ENCODE measurements at regions not wholly inside any gene's neighbourhood (a gene's known extent, or its start where the extent isn't known, plus 50 kb on each side); places are given as distances from the start of the nearest gene placed in this dataset.

- BruUV-seq (replicated peaks), result no TSS peak
- H3K9me3 ChIP-seq (ENCODE audit: low read length), result no peaks in the 10 kb centered on the region
- no peaks in the 10 kb centered on the region for H3K36me3 ChIP-seq (ENCODE audit: insufficient read depth, low read length)
- ChIA-PET CTCF (ENCODE audit: unreplicated experiment) (no interaction called here), POLR2A (no interaction called here)
- no peak for DNase-seq (ENCODE audit: low spot score)
- no peak overlapping the region for H3K4me3 ChIP-seq (ENCODE audit: low read depth, low read length, poor library complexity, severe bottlenecking)
- H4K20me1 ChIP-seq (ENCODE audit: insufficient read depth, low read length), result no peaks in the 10 kb centered on the region
- TF ChIP-seq CTCF (conservative IDR thresholded peaks at IDR 0.05; ENCODE audit: low read length), result no peak
- TF ChIP-seq EZH2phosphoT487 (IDR thresholded peaks at IDR 0.05; ENCODE audit: borderline replicate concordance, low read depth, low read length), result no peak
- H2AFZ ChIP-seq (ENCODE audit: low read length), result no peak overlapping the region
- H3K4me1 ChIP-seq (ENCODE audit: insufficient read depth, low read length, poor library complexity, severe bottlenecking), result no peaks in the 10 kb centered on the region
- intact Hi-C loops (cut with micrococcal nuclease; ENCODE audit: unreplicated experiment), result no loop called here
- H3K9me2 ChIP-seq (ENCODE audit: insufficient read depth, low read length), result no peaks in the 10 kb centered on the region
- no peak overlapping the region for H3K4me2 ChIP-seq (ENCODE audit: low read length)
- no peaks in the 10 kb centered on the region for H3K79me2 ChIP-seq (ENCODE audit: insufficient read depth, low read depth, low read length)
- H3K27ac ChIP-seq (ENCODE audit: low read depth, low read length, poor library complexity, severe bottlenecking), result no peak overlapping the region
These were observed 173.1 kb downstream of the UXS1 start for GRCh38 chr2:106020821-106021661.

GRCh38 chr2:106020032-106020431 lies 174.1 kb downstream of the UXS1 start:
- DNase-seq (ENCODE audit: low spot score), result no peak
- no peak overlapping the region for H3K27ac ChIP-seq (ENCODE audit: low read depth, low read length, poor library complexity, severe bottlenecking)
- no peaks in the 10 kb centered on the region for H3K36me3 ChIP-seq (ENCODE audit: insufficient read depth, low read length)
- H2AFZ ChIP-seq (ENCODE audit: low read length), result no peak overlapping the region
- POLR2A ChIA-PET, result no interaction called here
- H3K4me2 ChIP-seq (ENCODE audit: low read length), result no peak overlapping the region
- no peaks in the 10 kb centered on the region for H4K20me1 ChIP-seq (ENCODE audit: insufficient read depth, low read length)
- H3K9me2 ChIP-seq (ENCODE audit: insufficient read depth, low read length), result no peaks in the 10 kb centered on the region
- no peaks in the 10 kb centered on the region for H3K9me3 ChIP-seq (ENCODE audit: low read length)
- no peak overlapping the region for H3K4me3 ChIP-seq (ENCODE audit: low read depth, low read length, poor library complexity, severe bottlenecking)
- CTCF ChIA-PET (ENCODE audit: unreplicated experiment), result no interaction called here
- BruUV-seq (replicated peaks), result no TSS peak
- intact Hi-C loops (cut with micrococcal nuclease; ENCODE audit: unreplicated experiment), result no loop called here
- H3K79me2 ChIP-seq (ENCODE audit: insufficient read depth, low read depth, low read length), result no peaks in the 10 kb centered on the region
- H3K4me1 ChIP-seq (ENCODE audit: insufficient read depth, low read length, poor library complexity, severe bottlenecking), result no peaks in the 10 kb centered on the region
- no peak for TF ChIP-seq CTCF (conservative IDR thresholded peaks at IDR 0.05; ENCODE audit: low read length)
- no peak for TF ChIP-seq EZH2phosphoT487 (IDR thresholded peaks at IDR 0.05; ENCODE audit: borderline replicate concordance, low read depth, low read length)

- no peak overlapping the region for H2AFZ ChIP-seq (ENCODE audit: low read length)
- no TSS peak for BruUV-seq (replicated peaks)
- no peak overlapping the region for H3K4me3 ChIP-seq (ENCODE audit: low read depth, low read length, poor library complexity, severe bottlenecking)
- no peaks in the 10 kb centered on the region for H3K36me3 ChIP-seq (ENCODE audit: insufficient read depth, low read length)
- CTCF ChIA-PET (ENCODE audit: unreplicated experiment), result no interaction called here
- H3K9me2 ChIP-seq (ENCODE audit: insufficient read depth, low read length), result no peaks in the 10 kb centered on the region
- intact Hi-C loops (cut with micrococcal nuclease; ENCODE audit: unreplicated experiment), result no loop called here
- no peaks in the 10 kb centered on the region for H3K79me2 ChIP-seq (ENCODE audit: insufficient read depth, low read depth, low read length)
- no peak overlapping the region for H3K4me2 ChIP-seq (ENCODE audit: low read length)
- TF ChIP-seq CTCF (conservative IDR thresholded peaks at IDR 0.05; ENCODE audit: low read length) (no peak), EZH2phosphoT487 (IDR thresholded peaks at IDR 0.05; ENCODE audit: borderline replicate concordance, low read depth, low read length) (no peak)
- no peak for DNase-seq (ENCODE audit: low spot score)
- no peak overlapping the region for H3K27ac ChIP-seq (ENCODE audit: low read depth, low read length, poor library complexity, severe bottlenecking)
- POLR2A ChIA-PET, result no interaction called here
- no peaks in the 10 kb centered on the region for H4K20me1 ChIP-seq (ENCODE audit: insufficient read depth, low read length)
- H3K9me3 ChIP-seq (ENCODE audit: low read length), result no peaks in the 10 kb centered on the region
- no peaks in the 10 kb centered on the region for H3K4me1 ChIP-seq (ENCODE audit: insufficient read depth, low read length, poor library complexity, severe bottlenecking)
These were observed 176.0 kb downstream of the UXS1 start for GRCh38 chr2:106018141-106018540.
